ENCODE measurements at regions not wholly inside any gene's neighbourhood (a gene's known extent, or its start where the extent isn't known, plus 50 kb on each side); places are given as distances from the start of the nearest gene placed in this dataset.
"Not testable (repeated sequence)": the region's sequence is repeated elsewhere in the genome, so short reads cannot be mapped to it uniquely, and the experiment has no call there.

DNA sequence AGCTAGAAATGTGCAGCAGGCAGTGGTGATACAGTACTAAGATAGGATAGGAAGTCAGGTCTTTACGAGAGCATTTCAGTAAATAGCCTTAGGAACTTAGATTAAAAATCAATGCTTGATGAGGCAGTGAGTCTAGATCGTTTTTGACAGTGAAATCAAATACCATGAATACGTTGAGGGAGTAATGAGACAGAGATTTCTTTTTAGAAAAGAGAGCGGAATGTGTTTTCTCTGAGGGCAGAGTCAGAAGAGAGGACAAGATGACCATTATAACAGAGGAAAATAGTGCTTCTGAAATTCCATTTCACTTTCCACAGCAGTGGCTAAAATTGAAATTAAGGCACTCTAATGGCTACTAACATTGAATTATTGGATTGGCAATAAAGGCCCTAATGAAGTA lies 339.6 kb downstream of the UTRN start:
- FAIRE-seq = no peak

DNA sequence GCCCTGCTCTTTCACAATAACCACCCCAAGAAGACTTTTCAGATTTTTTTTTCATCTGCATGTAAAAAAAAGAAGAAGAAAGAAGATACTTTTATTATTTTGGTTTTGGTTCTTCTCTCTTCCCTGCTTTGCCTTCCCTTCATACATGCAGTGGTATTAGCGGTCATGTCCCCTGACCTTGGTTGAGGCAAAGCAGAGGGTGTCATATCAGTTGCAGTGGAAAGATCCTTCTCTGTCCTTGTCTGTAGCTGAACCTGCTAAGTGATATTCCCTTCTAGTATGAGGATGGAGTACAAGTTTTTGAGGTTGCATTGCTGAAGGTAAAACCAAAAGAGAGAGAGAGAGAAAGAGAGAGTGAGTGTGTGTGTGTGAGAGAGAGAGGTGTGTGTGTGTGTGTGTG lies 345.7 kb downstream of the UTRN start:
- no peak for FAIRE-seq

DNA sequence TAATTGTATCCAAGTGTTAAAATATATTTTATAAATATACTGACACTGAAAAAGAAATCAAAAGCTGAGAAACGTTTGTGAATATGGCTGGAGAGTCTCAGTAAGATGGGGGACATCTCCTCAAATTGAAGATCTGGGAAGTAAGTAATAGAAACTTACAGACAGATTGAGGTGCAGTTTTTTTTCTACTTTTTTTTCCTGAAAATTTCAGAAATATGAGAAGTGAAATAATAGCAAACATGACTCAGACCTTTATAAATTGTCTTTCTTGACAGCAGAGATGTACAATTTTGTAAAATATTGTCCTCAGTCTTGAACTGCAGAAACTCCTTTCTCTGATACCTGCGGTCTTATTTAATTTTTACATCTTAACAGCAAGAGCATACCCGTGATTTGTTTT lies 347.1 kb downstream of the UTRN start:
- no peak for FAIRE-seq

DNA sequence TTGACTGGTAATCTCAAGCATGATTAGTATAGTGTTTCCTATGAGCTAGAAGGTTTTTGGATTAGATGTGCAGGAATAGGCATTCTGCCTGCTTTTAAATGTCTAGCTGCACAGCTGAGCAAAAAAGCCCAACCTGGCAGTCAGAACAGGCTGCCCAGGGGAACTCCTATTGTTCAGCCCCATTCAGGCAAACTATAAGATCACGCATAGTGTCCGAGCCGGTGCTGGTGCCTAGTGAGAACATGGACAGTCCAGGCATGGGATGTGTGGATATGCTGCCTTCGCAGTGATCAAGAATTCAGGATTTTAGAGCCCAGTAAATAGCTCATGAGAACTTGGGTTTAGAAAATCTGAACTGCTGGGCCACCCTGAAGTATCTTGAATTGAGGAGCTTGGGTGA lies 348.8 kb downstream of the UTRN start:
- FAIRE-seq = no peak

DNA sequence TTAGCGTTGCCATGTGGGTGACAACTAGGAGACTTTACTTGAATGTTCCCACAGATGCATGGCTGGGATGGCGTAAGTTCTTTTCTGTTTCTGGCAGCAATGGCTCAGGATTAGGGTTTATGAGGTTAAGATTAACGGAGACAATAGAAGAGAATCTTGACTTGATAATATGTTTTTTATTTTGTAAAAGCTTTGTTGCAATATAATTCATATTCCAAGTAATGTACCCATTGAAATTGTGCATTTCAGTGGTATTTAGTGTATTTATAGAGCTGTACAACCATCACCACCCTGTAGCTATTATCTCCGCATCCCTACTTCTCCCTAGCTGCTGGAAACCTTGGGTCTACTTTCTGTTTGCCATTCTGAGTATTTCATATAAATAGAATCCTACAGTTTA lies 349.2 kb downstream of the UTRN start:
- FAIRE-seq = no peak

DNA sequence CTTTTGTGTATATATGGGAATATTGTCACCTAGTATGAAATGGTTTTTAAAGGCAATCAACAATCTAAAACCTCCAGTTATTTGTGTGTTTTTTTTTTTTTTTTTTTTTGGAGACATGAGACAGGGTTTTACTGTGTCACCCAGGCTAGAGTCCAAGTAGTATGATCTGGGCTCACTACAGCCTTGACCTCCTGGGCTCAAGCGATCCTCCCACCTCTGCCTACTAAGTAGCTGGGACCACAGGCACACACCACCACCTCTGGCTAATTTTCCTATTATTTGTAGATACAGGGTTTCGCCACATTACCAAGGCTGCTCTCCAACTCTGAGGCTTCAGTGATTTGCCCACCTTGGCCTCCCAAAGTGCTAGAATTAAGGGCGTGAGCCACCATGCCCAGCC lies 349.9 kb downstream of the UTRN start:
- FAIRE-seq = no peak

DNA sequence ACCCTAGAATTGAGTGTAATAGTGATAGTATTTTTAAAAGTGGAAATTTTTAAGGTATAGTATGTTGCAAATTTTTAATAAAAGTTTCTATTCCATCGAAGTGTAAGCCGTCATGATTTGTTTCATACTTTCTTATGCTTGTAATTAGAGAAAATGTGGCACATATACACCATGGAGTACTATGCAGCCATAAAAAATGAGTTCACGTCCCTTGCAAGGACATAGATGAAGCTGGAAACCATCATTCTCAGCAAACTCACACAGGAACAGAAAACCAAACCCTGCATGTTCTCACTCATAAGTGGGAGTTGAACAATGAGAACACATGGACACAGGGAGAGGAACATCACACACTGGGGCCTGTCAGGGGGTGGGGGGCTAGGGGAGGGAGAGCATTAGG lies 350.9 kb downstream of the UTRN start:
- FAIRE-seq = not testable (repeated sequence)

DNA sequence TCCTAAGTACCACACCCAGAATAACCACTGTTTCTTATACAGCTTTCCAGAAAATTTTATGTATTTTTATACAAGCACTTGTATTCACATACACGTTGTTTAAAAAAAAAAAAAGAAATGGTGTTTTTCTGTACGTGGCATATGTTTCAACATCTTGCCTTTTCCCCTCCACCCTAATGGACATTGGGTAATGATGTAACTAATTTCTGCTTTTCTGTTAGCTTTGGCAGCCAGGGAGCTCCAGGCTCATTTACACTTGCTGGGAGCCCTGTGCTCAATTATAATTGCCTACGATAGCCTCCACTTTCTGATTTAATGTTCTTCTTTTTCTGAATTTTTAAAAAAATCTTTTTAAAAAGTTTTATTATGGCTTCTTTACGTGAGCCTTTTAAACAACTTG lies 352.4 kb downstream of the UTRN start:
- FAIRE-seq = no peak

DNA sequence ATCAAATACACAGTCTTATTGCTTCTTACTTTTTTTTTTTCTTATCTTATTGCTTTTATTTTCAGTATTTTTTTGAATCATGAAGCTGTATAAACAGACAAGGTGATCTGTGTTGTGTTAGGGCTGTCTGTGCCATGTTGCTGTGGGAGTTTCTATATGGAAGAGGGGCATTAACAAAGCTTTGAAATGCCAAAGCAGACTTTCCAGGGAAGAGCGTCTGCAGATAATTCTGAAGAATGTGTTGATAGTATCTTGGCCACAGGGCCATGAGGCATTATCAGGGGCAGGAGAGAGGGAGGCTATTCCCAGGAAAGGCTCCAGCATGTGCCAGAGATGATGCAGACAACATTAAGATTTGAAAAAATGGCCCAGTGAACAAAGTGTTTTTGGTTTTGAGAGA lies 354.5 kb downstream of the UTRN start:
- no peak for FAIRE-seq

DNA sequence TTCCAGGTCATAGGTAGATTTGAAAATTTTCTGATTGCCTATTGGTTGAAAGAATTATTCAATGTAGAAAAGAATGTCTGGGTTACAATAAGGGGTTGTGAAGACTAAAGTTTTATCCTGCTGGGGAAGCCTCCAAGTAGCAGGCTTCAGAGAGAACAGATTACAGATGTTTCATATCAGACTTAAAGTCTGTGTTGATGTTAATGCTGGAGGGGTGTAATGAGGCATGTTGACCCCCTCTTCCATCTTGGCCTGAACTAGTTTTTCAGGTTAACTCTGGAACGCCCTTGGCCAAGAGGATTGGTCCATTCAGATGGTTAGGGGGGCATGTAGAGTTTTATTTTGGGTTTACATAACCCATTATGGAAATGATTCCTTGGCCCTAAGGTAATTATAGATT lies 356.2 kb downstream of the UTRN start:
- FAIRE-seq = no peak

DNA sequence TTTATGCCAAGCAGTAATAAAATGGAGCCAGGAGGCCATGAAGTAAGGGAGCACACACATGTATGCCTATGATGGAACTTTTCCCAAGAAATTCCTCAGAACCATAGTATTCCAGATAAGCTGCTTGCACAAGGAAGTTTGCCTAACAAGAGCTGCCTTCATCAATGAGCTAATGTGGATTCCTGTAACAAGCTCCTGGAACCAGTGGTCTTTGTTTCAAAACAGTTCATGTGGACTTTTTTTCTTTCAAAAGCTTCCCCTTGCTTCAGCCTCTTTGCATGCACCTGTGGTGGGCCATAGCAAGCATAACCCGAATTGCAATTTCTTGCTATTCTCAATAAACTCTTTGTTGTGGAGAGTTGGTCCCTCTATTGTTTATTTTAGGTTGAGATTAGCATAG lies 359.6 kb downstream of the UTRN start:
- no peak for FAIRE-seq

DNA sequence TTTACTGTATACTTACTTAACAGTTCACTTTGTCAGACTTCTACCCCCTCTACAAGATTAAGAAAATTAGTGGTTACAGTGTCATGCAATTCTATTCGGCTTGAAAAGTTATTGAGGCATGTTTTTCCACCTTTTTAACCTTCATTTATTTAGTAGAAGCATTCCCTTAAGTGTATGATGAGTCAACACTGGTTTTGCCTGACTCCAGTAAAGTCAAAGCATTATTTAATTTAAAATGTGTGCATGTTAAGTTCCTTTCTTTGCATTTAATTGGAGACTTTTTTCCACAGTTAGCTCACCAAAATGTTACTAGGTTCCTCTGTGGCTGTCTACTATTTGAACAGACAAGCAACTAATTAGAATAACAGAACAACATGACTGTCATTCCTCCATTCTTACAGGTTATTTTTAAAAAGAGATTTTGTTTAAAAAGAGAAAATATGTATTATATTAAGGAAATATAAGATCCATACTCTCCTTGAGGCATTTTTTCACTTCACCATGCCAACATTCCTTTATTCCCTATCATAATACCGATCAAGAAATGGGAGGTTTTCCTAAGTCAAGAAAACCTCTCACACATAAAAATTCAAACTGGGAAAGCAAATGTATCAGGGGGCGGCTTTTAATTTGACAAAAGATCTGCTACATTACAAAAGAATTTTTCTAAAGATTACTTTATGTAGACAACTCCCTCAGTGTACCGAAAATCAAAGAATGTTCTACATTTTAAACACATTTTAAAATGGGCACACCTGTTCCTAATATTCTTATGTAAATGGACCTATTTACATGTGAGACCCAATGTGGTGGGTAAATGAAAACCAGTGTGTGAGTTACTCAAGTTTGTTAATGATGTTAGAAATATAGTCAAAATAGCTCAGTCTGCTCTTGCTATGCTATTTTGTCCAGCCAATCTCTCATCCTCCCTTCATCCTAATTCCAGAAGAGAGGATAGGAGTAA lies 361.2 kb downstream of the UTRN start:
- FAIRE-seq = no peak

DNA sequence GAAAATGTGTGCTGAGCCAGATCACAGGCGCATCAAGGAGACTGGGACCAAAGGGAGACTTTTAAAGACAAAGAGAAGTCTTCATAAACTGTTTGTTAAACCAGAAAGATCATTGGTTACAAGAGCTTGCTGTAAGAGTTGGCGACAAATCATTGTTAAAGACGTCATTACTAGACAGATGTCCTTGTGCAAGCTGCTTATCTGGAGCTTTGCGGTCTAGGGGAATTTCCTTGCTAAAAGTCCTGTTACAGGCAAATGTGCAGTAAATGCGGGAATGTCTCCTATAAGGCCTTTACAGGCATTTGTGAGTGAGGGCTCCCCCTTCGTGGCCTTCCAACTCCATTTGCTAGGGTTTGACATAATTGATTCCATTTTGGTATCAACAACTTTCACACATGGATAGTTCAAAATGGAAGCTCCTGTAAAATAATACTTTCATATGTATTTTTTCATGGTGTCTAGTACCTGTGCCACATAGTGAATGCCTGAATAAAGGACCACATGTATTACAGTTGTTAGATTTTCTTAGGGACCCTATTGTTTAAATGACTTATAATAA lies 362.4 kb downstream of the UTRN start:
- FAIRE-seq = no peak

DNA sequence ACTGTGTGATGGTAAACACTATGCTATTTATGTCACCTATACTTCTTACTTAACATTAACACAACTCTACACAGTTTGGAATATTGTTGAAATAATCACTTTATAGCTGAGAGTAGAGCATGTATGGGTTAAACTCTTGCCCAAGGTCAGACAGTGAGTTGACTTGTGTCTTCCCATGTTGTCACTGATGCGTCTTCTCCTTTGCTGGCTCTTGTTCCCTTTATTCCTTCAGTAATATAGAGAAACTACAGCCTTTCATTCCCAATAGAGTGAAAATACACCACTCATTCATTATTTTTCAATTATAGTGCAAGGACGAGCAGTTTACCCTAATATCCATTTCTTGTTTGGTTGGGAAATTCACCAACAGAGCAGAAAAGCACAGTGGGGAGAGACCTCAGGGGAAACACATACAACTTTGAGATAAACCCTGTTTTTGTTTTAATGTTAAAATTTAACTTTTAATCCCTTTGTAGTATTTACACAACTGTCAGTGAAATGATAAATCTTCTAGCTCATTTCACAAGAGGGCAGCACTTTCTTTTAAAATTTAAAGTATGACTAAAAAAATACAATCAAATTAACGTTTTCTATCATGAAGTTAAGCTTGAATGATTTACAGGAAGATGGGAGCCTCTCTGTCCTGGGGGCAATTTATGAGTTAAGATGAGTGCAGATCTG lies 363.0 kb downstream of the UTRN start:
- peak; percentile 21 for FAIRE-seq

DNA sequence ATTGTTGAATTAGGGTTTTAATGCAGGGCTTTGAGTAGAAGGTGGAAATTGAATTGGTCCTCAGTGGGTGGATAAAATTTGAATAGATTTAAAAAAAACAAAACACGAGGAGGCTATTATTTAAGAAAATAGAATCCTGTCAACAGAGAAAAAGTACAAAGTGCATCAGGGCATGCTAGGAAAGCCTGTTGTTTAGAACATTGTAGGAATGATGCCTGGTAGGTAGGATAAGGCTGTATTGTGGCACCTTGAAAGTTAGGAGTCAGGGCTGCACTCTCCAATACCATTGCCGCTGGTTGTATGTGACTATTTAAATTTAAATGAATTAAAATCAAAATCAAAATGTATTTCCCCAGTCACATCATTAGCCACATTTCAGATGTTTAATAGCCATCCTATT lies 363.9 kb downstream of the UTRN start:
- FAIRE-seq = no peak

DNA sequence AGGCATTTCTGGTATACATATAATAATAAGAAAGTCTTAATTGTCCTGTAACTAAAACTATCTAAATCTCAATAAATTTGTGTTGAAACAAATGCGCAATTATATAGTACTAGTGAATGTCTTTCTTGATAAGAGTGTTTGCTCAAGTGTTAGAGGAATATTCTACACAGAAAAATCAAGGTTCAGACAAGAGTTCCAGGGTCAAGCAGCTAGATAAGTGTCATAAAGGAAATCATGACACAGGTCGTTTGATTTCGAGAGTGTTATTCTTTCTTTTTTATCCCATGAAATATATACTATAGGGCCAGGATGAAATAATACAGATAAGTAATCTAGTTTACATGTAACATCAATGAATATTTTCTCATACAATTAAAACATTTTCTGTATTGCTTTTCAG lies 366.1 kb downstream of the UTRN start:
- no peak for FAIRE-seq

DNA sequence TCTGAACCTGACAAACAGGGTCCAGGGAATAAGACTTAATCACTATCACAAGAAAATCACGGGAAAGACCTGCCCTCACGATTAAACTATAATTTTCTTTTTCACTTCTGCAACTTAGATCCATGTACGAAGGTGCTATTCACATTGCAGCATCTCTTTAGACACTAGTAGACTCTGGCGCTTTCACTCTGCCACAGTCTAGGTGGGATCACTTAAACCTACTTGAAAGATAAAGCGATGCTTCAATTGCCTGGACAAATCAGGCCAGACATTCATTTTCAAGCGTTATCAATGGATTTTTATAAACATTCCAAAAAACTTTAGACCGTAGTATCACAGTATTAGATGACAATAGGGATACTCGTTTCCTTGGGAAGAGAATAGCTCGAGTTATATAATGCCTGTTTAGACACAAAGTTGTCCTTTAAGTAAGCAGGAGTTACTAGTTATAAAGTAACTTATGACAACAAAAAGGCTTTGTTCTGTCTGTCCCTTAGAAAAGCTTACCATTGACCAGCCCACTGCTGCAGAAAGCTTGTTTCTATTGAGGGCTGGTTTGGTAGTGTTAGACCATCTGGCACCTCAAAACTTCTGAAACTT lies 367.3 kb downstream of the UTRN start:
- FAIRE-seq = no peak

DNA sequence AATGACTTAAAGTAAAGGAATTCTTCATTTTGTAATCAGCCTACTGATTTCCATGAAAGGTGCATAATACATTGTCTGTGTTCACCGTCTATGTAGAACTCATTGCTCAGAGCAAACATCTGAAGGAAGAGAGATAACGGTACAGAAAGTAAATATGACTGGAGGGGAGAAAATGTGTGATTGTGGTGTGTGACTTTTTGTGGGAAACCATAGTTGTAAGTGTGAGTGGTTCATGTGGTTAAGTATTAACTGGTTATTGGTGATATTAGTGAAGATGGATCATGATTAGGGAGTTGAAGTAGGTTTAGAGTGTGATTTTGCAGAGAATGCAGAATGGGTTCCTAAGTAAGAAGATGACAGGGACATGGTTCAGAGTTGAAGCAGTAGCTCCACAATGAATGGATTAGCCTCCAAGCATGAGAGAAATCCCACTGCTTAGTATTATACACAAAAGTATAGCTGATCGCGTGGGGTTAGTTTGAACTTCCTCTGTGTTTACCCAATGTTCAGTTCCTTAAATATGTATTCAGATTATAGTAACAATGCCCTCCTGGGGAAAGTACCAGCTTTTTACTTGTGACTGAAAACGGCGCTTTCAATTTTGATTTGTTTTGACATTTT lies 368.9 kb downstream of the UTRN start:
- no peak for FAIRE-seq

DNA sequence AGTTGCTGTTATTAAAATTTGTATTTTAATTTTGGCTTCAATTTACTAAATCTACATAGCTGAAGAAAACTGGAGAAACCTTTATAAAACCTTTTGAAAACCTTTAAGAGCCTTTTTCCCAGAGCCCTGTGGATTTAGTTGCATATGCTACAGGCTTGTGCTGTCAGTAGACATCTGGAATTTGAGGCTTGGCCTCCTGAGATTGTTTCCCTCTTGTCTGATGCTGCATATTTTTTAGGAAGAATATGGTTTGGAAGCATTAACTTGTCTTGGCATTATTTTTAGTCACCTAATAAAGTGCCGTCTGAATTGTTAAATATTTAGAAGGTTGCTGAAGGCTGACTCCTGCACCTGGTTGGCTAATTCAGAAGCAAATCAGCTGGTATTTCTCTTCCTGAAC lies 369.4 kb downstream of the UTRN start:
- no peak for FAIRE-seq

DNA sequence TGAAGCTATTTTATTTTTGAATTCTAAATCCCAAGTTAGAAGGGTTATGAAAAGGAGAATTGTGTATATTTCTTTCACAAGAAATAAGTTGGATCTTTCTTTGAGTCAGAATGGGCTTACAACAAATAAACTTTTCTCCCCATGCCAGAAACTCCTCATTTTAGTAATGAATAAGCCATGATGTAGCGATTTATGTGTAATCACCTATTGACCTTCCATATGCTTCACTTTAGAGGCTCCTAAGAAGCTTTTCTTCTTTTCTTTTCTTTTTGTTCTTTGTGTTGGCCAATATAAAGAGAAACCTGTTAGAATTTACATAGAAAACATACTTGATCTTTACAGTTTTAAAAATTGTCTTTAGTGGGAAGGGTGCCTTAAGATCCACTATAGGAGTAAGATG lies 370.2 kb downstream of the UTRN start:
- no peak for FAIRE-seq

DNA sequence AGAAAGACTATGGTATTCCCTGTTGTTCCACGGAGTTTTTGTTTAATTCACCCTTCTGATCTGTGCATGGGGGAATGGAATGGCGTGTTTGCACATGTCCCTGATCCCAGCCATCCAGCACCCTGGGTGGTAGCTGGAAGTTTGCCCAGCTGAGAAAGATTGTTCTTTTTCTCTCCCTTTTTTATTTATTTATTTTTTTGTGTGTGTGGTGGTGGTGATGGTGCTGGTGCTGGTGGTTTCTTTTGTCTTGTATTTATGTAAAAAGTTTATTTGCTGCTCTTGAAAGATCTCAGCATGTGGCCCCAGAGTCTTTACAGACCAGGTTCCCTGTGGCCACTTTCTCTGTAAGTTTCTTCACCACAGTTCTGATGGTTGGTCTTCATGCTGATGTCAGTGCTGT lies 372.6 kb downstream of the UTRN start:
- no peak for FAIRE-seq

DNA sequence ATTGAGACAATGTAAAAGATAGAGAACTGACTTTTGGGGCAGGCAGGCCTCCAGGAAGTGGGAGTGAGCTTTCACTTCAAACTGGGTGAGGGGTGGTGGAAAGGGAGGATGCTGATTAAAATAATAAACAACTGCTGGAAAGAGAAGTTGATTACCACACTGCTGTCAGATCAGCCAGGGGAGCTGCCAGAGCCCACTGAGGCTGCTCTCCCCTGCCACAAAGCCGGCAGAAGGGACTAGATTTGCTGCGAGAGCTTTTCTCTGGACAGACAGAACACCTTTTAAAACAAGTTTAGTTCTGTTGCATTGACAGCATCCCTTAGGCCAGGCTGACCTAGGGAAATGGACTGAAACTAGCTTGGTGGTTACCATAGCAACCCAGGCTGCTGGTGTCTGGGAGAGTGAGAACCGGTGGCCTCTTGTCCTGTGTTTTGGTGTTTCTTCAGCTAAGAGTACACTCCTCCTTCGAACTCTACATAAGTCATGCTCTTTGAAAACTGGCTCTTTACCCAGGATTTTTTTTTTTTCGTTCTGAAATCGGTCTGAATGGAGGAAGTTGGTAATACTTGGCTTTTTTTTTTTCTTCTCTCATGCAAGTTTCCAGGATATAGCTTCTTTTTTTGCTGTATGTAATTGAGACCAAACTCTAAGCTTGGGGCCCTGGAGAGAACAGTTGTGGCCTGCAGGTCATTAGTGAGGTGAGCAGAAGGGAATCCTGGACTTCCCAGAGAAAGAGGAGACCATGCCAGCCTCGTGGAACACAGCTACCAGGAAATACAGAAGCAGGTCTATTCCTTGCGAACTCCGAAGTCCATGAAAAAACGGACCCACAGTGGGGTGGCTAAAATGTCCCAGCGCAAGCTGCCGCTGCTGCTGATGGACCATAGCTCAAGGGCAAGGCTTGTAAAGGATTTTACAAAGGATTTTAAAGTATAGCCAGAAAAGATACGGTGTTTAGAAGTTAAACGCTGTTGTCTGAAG lies 374.4 kb downstream of the UTRN start:
- FAIRE-seq = peak; percentile 65
